GM10266 (cell line): ENCODE measurements at regions not wholly inside any gene's neighbourhood (a gene's known extent, or its start where the extent isn't known, plus 50 kb on each side); places are given as distances from the start of the nearest gene placed in this dataset.
"Not testable (repeated sequence)": the region's sequence is repeated elsewhere in the genome, so short reads cannot be mapped to it uniquely, and the experiment has no call there.

Experiments
- DNase-seq: peaks from one replicate; pipeline ENCODE4 v3.0.0; 2012; ENCODE audit errors: extremely low spot score
- TF ChIP-seq, protein P1 (sequence below): IDR thresholded peaks from 2 replicates; pipeline ENCODE4 v1.5.1; 2012; ENCODE audit warnings: mild to moderate bottlenecking, low read depth; ENCODE audit not compliant: control insufficient read depth, insufficient read depth; ENCODE audit errors: missing control alignments

DNA sequence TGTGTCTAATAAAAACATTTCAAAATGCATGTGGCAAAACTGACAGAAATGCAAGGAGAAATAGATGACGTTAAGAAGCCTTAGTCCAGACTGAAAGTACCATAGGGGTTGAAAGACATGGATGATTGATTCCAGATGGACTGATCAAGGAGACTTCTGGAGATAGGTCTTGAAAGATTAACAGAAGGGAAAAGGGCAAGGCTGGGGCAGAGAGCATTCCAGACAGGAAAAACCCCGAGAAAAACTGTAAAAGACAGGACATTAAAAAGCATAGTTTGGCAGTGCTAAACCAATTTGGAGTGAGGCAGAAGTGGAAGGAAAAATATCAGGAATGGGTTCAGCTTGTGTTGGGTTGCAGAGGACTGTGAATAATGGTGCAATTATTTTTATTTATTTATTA, 375.2 kb upstream of the SGO1 start:
- TF ChIP-seq, protein P1, sequence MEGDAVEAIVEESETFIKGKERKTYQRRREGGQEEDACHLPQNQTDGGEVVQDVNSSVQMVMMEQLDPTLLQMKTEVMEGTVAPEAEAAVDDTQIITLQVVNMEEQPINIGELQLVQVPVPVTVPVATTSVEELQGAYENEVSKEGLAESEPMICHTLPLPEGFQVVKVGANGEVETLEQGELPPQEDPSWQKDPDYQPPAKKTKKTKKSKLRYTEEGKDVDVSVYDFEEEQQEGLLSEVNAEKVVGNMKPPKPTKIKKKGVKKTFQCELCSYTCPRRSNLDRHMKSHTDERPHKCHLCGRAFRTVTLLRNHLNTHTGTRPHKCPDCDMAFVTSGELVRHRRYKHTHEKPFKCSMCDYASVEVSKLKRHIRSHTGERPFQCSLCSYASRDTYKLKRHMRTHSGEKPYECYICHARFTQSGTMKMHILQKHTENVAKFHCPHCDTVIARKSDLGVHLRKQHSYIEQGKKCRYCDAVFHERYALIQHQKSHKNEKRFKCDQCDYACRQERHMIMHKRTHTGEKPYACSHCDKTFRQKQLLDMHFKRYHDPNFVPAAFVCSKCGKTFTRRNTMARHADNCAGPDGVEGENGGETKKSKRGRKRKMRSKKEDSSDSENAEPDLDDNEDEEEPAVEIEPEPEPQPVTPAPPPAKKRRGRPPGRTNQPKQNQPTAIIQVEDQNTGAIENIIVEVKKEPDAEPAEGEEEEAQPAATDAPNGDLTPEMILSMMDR: no peak
- DNase-seq: no peak

DNA sequence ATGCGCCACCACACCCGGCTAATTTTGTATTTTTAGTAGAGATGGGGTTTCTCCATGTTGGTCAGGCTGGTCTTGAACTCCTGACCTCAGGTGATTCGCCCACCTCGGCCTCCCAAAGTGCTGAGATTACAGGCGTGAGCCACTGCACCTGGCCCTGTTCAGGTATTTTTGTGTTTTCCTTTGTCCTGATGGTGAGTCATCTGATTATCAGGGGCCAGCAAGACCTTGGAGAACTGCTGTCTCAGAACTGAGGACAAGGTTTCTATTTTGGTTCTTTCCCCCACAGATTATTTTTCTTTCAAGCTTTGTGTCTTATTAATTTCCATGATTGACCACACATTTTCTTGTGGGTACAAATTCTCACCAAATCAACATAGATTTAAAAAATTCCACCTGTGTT, 374.4 kb upstream of the SGO1 start:
- not testable (repeated sequence) for DNase-seq

DNA sequence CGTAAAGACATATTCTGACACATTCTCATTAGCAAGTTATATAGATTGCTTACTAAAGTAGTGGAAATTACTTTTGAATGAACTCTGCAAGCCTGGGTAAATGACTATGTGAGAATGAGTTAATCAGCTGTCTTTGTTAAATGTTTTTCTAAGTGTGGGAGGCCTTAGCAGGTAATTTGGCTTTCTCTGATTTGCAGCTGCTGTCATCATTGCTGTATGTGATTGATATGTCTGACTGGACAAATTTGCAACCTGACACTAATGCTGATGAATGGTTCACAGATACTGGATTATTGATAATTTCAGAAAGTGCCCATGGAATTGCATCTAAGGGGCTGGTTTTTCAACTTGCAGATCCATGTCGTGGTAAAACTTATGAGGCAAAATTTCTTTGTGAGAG, 372.2 kb upstream of the SGO1 start:
- TF ChIP-seq, protein P1: no peak
- no peak for DNase-seq

DNA sequence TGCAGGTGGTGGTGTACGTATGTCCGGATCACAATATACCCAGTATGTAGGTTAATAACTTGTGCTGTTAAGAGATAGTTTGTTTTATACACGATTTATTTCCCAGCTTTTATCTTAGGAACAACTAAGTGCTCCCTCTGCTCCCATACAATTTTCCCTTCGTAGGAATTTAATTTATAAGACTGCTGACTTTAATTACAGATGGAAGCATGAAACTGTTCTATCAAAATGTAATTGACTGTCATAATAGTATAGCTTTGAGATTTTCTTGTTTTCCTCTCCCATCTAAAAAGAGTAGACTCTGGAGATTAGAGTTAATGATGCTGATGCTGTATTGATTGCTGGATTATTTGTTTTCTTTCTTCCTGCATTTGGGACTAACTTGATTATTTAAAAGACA, 370.7 kb upstream of the SGO1 start:
- TF ChIP-seq, protein P1: no peak
- DNase-seq: no peak

DNA sequence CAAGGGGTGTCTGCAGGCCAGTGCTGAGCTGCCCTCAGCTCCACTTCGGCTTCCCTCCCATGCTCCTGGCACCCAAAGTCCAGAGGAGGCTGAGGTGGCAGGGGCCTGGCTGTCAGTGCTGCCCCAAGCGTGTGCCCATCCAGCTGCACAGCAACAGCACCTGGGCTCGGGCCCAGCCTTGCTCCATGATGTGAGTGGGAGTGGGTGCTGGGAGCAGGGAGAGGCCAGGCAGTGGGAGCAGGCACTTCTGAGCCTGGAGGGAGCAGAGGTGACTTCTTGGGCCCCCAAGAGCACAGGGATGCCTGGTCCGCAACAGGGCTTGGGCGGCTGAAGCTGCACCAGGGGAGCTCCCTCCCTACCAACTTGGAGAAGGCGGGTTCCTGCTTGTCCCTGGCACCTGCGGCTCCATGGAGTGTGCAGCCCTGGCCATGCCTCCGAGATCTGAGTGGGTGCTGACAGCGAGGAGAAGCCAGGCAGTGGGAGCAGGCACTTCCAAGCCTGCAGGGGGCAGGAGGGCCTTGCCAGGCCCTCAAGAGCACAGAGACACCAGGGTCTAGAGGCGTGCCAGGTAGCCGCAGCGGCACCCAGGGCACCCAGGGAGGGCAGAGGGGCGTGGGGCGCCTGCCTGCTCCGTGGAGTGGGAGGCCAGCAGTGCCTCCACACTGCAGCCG, 366.7 kb upstream of the SGO1 start:
- DNase-seq: no peak
- TF ChIP-seq, protein P1: no peak

DNA sequence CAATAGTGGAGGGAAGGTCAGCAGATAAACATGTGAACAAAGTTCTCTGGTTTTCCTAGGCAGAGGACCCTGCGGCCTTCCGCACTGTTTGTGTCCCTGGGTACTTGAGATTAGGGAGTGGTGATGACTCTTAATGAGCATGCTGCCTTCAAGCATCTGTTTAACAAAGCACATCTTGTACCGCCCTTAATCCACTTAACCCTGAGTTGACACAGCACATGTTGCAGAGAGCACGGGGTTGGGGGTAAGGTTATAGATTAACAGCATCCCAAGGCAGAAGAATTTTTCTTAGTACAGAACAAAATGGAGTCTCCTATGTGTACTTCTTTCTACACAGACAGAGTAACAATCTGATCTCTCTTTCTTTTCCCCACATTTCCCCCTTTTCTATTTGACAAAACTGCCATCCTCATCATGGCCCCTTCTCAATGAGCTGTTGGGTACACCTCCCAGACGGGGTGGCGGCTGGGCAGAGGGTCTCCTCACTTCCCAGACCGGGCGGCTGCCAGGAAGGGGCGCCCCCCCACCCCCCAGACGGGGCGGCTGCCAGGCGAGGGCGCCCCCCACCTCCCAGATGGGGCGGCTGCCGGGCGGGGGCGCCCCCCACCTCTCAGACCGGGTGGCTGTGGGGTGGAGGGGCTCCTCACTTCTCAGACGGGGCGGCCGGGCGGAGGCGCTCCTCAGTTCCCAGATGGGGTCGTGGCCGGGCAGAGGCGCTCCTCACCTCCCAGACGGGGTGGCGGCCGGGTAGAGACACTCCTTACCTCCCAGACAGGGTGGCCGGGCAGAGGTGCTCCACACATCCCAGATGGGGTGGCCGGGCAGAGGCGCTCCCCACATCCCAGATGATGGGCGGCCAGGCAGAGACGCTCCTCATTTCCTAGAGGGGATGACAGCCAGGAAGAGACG, 361.6 kb upstream of the SGO1 start:
- DNase-seq: not testable (repeated sequence)

DNA sequence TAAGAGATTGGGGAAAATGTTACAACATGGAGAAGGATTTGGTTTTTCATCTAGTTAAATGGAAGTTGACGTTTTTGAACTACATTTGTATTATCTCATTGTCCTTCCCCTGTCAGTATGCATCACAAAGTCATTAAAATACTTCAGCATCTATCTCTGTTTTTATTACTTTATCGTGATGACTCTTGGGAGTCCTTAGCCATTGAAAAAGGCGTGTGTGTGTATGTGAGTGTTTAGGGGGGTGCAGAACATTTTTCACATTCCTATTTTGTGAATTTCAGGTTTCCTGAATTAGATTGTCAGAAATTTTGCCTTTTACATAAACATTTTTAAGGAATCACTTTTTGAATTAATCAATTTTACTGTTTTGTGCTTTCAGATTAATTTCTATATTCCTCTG, 360.6 kb upstream of the SGO1 start:
- DNase-seq: no peak
- TF ChIP-seq, protein P1: no peak

DNA sequence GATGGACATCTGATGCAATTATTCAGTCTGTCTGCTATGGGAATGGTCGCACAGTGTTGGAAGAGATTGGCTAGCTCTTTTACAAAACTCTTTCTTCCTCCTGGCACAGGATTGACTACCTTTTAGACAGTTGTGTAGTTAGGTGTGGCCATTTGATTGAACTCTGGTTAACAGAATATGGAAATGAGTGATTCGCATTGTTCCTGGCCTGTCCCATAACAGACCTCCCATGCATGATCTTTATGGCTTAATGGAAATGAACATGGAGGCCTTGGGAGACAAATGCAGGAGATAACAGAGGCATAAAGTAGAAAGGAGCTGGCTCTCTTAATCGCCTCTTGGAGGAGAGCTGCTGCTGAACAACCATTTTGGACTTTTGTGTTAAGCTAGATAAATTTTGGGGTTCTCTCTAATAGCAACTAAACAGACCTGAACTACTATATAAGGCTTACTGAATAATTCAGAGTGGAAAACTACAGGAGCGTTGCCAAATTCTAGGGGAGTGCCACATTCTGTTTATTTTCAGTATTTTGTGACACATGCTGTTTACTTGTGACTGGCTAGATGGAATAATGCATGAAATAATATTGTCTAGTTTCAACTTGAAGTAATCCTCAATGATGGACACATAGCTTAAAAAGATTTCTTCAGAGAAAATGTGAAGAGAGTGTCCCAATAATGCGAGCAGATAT, 357.7 kb upstream of the SGO1 start:
- DNase-seq: no peak
- TF ChIP-seq, protein P1: no peak
